SKM-1 treated with dmso at 0.1 percent for 144 hours (cell line): ENCODE measurements at regions not wholly inside any gene's neighbourhood (a gene's known extent, or its start where the extent isn't known, plus 50 kb on each side); places are given as distances from the start of the nearest gene placed in this dataset.

ENCODE experiments used
- DNase-seq: peaks from one replicate; lab custom pipeline; 2025; ENCODE audit not compliant: unreplicated experiment; lab: John Stamatoyannopoulos, UW

DNA sequence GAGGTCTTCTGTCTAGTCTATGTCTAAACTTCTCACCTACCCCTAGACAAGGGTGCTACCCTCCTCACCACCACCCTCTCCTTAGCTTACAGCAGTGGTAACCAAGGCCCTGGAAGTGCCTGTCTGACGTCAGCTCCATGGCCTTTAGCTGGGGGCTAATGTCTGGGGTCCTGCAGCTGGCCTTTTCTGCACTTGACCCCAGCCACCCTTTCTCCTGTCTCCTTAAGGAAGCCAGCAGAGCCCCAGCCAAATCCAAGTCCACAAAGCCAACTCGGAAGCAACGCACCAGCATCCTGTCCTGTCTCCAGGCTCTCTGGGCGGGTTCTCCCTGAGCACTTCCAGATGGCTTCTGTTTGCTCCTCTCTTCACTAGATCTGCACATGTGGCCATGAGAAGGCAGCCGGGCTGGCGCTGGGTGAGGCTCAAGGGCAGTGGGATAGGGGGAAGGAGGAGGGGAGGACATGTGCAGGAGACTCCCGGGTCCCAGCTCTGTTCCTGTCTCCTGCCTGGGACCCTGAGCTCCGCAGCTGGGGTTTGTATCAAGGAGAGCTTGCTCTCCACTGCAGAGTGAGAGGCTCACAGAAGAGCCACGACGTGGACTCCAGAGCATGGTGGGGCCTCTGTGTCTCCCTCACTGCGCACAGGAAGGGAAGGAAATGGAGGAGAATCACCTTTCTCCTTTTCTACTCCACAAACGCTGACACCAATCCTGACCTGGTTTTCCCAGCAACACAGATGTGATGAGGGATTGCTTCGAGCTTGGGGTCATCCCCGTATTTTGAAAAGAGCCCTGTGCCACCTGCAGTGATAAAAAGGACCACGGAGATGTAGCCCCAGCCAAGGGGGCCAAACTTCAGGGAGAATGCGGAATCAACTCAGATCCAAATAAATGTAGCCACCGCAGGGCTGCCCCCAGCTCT, 204.2 kb downstream of the USP12 start:
- no peak for DNase-seq

GRCh38 chr13:26966701-26967080, 204.9 kb downstream of the USP12 start:
- no peak for DNase-seq

DNA sequence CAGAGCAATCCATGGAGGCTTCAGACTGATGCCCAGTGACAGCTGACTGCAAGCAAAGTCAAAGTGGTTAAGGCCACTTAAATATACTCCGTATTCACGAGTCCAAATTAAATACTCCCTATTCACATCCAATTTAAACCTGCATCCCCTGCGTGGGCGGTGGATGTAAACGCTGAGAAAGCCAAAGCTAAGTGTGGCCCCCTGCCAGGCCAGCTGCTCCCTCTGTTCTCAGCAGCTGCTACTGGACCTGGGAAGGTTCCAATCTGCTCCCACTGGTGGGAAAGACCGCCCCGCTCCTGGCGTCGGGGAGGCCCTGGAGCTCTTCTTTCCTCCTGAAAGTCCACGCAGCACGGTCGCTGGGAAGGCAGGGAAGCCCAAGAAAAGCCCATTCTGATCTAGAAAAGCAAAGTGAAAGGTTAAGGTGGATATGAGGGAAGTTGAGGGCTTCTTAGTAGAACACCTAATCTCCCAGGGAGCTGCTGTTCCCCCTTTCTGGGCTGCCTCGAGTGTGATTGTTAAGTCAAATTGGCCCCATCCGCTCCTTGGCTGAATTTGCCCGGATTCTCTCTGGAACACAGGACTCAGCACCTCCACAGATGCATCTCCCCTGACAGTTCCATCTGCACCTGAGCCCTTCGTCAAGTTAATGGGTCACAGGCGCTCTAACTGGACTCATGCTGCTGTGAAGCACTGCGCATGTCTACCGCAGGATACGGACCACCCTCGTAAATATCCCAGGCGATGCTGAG, 205.5 kb downstream of the USP12 start:
- no peak for DNase-seq

DNA sequence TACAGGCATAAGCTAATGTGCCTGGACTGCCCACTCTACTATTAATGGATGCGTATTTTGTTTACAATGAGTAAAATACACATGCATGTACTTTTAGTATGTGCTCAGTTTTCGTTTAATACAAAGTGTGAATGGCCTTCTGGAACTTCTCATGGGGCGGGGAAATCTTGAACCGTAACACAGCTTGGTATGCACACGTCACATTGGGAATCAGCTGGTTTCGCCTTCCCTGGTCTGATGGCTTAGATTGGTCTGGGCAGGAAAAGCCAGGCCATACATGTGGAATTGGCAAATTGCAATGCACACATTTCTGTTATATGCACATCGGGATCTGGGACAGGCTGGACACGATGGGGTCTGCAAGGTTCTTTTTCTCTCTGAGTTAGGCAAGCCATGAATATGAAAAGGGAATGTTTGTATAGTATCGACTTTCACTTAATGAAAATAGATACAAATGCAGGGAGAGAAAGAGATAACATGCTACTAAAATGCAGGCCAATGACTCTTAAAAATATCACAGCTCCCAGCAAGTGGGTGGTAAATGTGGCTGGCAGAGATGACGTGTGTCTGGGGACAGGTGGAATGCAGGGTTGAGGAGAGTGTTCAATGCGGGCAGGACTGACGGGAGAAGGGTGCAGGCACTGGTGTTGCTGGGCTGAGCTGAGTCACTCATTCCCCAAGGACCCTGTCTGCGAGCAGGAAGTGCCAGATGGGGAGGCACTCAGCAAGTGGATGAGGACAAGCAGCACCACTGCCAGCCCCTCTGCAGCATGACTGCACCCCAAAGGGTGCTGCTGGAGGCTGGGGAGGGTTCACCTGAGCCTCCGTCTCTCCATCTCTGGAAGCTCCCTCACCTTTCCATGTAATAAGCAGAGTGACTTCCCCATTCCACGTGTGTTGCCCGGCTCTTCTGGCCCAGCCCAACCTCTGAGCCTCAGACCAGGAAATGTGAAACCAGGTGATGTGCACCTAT, 204.0 kb upstream of the GPR12 start:
- no peak for DNase-seq

DNA sequence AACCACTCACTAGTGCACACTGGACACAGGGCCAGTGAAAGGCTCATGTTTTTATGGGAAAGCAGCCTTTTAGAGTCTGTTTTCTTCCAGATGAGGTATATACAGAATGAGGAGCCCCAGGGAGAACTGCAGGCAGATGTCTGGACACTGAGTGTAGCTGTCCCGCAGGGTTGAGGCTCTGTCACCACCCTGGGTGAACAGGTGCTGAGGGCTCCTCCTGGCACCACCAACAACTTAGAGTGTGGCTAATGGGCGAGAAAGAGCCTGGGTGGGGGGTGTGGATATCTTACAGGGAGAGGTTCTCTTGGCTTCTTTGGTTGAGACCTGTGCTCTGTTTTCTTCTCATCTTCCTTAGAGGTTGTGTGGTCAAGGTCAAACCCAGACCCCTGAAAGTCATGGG, 202.1 kb upstream of the GPR12 start:
- DNase-seq: no peak

GRCh38 chr13:26961890-26962615, 201.5 kb upstream of the GPR12 start:
- DNase-seq: no peak

DNA sequence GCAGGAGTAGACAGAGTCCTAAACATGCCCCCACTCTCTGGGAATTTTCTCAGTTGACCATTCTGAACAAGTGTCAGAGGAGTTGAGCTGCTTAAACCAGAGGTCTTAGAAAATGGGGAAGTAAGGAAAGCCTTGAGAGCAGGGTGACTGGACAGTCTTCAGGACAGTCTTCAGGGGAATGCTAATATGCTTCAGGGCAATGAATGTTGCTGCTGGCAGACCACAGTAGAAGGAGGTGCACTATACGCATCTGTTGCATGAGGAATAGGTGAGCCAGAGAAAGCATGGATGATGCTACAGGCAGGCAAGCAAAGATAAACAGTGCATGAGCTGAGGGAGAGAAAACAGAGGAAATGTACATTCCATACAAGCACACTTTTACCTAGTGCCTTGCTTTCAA, 196.6 kb upstream of the GPR12 start:
- peak; percentile 16 for DNase-seq

- no peak for DNase-seq
Observed at GRCh38 chr13:26956522-26957142, 196.0 kb upstream of the GPR12 start.

- no peak for DNase-seq
Observed at GRCh38 chr13:26954976-26955375, 194.4 kb upstream of the GPR12 start.

DNA sequence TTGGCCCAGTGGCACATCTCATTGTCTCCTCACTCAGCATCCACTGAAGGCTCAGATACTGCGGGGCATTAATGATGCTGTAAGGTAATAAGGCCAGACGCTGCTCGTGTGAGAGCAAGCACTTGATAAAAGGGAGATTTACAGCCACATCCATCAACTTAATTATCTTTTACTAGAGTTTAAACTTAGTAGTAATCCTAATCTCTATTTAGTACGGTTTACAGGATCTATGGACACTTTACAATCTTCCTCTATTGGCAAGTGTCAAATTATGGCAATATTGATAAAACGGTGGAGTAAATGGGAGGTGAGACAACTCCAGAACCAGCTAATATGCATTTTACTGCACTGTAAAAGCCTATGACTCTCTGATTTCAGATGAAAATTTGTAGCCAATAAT, 192.7 kb upstream of the GPR12 start:
- no peak for DNase-seq

DNA sequence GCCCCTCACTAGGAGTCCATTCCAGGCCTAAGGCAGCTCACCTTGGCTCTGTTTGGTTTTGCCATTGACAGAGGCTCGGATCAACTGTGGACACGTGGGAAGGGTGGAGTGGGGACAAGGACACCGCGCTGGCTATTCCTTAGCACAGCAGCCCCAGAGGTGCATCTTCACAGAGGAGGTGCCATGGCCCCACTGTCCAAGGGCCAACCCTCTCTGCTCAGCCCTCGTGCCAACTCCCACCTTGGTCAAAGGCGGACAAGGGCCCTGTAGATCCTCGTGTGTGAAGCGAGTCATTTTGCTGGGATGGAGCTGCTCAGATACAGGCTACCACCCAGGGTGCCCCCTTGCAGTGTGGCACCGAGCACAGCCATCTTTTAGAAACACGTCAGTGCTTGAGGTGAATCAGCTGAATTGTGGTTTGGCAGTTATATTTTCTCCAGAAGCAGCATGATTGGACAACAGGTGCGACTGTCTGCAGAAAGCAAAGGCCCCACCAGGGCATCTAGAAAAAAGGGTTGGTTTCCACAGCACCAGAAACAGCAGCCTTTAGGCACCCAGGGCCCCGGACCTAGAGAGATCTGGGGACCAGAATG, 192.1 kb upstream of the GPR12 start:
- DNase-seq: no peak

DNA sequence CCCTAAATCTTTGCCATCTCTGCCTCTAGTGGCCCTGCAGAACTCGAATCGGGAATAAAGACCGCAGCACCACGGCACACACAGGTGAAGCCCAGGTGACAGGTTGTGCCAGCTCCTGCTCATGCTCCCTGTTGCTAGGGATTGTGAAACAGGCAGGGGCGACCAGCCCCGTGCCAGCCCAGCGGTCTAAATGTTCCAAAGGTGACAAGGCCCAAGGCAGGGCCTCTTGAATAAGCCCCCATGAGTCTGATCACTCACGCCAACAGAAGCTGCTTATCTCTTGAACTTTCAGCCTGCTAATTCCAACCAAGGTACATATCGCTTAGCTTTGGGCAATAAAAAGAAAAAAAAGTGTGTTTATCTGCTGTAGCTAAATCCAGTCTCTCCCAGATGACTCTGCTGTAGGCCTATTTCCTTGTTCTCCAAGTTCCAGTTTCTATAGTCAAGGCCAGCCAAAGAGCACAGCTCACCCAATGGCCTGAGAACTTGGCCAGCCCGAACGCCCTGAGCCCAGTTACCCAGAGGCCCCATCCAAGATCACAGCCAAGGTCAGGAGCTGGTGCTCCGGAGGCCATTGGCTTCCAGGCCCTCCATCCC, 191.1 kb upstream of the GPR12 start:
- DNase-seq: no peak

DNA sequence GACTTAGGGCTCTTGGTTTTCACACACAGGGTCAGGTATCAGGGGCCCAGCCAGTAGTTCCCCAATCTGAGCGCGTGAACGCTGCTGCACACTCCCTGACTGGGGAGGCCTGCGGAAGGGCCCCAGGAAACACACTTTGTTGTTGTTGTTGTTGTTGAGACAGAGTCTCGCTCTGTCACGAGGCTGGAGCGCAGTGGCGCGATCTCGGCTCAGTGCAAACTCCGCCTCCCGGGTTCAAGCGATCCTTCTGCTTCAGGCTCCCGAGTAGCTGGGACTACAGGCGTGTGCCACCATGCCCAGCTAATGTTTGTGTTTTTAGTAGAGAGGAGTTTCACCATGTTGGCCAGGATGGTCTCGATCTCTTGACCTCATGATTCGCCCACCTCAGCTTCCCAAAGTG, 190.4 kb upstream of the GPR12 start:
- DNase-seq: no peak

- DNase-seq: no peak
Observed at GRCh38 chr13:26950546-26950945, 190.0 kb upstream of the GPR12 start.

DNA sequence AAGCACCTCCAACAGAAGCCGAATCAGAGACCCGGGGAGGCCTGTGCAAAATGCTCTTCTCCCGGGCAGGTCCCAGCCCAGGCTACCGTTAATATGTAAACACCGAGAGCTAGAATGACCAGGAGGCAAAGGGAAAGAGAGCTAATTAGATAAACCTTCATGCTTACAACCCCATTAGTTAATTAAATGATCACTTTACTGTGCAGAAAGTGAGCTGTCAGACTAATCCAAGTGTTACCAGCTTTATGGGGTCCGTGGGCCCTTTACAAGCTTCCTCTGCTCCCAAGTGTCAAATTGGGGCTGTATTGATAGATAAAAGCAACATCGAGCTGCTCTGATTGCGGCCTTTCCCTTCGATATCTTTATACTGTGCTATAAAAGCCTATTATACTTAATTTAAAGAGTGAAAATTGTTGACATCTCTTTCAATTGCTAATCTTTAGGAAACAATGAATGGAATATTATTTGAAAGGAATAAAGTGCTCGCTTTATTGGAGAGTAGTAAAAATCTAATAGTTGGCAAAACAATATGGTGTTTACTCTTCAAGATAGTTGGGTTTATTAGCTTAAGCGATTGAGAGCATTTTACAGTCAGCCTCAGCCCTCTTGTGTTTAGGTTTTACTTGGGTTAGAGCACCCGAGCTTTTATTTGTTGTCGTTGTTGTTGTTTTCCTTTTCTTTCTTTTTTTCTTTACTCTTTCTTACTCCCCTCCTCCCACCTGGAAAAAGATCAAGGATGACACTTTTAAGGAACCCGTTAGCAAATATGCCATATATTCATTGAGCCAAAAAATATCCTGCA, 189.3 kb upstream of the GPR12 start:
- no peak for DNase-seq

GRCh38 chr13:26948353-26948752, 187.8 kb upstream of the GPR12 start:
- no peak for DNase-seq

DNA sequence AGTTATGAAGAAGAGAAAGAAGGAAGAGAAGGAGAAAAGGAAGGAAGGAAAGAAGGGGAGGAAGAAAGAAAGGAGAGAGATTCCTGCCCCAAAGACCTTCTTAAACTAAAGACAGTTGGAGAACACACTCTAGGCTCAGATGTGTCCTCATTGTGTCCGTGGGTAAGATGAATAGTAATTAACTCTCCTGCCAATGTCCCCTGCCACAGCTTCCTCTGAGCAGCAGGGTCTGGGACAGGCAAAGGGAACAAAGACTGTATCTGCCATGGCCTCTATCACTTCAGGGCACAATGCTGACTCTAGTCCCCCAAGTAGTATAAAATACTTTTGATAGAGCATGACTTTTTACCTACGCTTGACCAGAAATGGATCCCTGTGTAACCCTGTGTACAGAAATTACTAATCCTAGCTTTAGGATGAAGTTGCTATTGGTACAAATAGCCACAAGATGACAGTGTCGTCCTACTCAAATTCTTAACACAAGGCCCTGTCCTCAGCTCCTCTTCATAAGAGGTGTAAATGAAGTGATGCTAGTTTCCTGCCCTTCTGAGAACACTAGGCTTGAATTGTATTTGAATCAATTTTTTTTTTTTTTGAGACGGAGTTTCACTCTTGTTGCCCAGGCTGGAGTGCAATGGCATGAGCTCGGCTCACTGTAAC, 186.2 kb upstream of the GPR12 start:
- DNase-seq: peak; percentile 58

GRCh38 chr13:26943748-26944147, 183.2 kb upstream of the GPR12 start:
- no peak for DNase-seq
